ENCODE measurements at regions not wholly inside any gene's neighbourhood (a gene's known extent, or its start where the extent isn't known, plus 50 kb on each side); places are given as distances from the start of the nearest gene placed in this dataset.

GRCh38 chr11:40062616-40063015 lies 1396.8 kb downstream of the LRRC4C start:
- no peak for DNase-seq (ENCODE audit: low read depth, low spot score)
- no peak overlapping the region for H3K27ac ChIP-seq

- no peak for DNase-seq (ENCODE audit: low read depth, low spot score)
- no peak overlapping the region for H3K27ac ChIP-seq
These were observed 1398.2 kb downstream of the LRRC4C start for GRCh38 chr11:40061221-40061620.

GRCh38 chr11:40054631-40055030 lies 1404.8 kb downstream of the LRRC4C start:
- no peak for DNase-seq (ENCODE audit: low read depth, low spot score)
- no peak overlapping the region for H3K27ac ChIP-seq

- H3K27ac ChIP-seq = no peak overlapping the region
- no peak for DNase-seq (ENCODE audit: low read depth, low spot score)
These were observed 1414.1 kb downstream of the LRRC4C start for GRCh38 chr11:40045312-40045711.

GRCh38 chr11:40037005-40037404 lies 1422.4 kb downstream of the LRRC4C start:
- DNase-seq (ENCODE audit: low read depth, low spot score) = no peak

GRCh38 chr11:40032331-40032730 lies 1427.1 kb downstream of the LRRC4C start:
- H3K27ac ChIP-seq = no peak overlapping the region
- no peak for DNase-seq (ENCODE audit: low read depth, low spot score)

More at GRCh38 chr11:40037005-40037404, 1422.4 kb downstream of the LRRC4C start:
- H3K27ac ChIP-seq = no peak overlapping the region

GRCh38 chr11:40030867-40031266 lies 1428.6 kb downstream of the LRRC4C start:
- DNase-seq (ENCODE audit: low read depth, low spot score) = no peak
- H3K27ac ChIP-seq = no peak overlapping the region

GRCh38 chr11:40029391-40029790 lies 1430.1 kb downstream of the LRRC4C start:
- H3K27ac ChIP-seq = no peak overlapping the region
- no peak for DNase-seq (ENCODE audit: low read depth, low spot score)

- DNase-seq (ENCODE audit: low read depth, low spot score) = no peak
- H3K27ac ChIP-seq = no peak overlapping the region
These were observed 1431.7 kb downstream of the LRRC4C start for GRCh38 chr11:40027720-40028119.

GRCh38 chr11:40023724-40024123 lies 1435.7 kb downstream of the LRRC4C start:
- H3K27ac ChIP-seq = no peak overlapping the region
- no peak for DNase-seq (ENCODE audit: low read depth, low spot score)

GRCh38 chr11:40010011-40010410 lies 1449.4 kb downstream of the LRRC4C start:
- H3K27ac ChIP-seq = no peak overlapping the region
- no peak for DNase-seq (ENCODE audit: low read depth, low spot score)

GRCh38 chr11:39992551-39992950 lies 1466.9 kb downstream of the LRRC4C start:
- H3K27ac ChIP-seq = no peak overlapping the region
- DNase-seq (ENCODE audit: low read depth, low spot score) = no peak

GRCh38 chr11:39990421-39990831 lies 1469.0 kb downstream of the LRRC4C start:
- H3K27ac ChIP-seq = no peak overlapping the region
- DNase-seq (ENCODE audit: low read depth, low spot score) = no peak

GRCh38 chr11:39975091-39975490 lies 1484.4 kb downstream of the LRRC4C start:
- no peak for DNase-seq (ENCODE audit: low read depth, low spot score)
- H3K27ac ChIP-seq = no peak overlapping the region

- no peak overlapping the region for H3K27ac ChIP-seq
- no peak for DNase-seq (ENCODE audit: low read depth, low spot score)
These were observed 1487.0 kb downstream of the LRRC4C start for GRCh38 chr11:39972461-39972860.

- no peak overlapping the region for H3K27ac ChIP-seq
- no peak for DNase-seq (ENCODE audit: low read depth, low spot score)
These were observed 1487.5 kb downstream of the LRRC4C start for GRCh38 chr11:39971938-39972337.

- H3K27ac ChIP-seq = no peak overlapping the region
- DNase-seq (ENCODE audit: low read depth, low spot score) = no peak
These were observed 1491.4 kb downstream of the LRRC4C start for GRCh38 chr11:39968071-39968470.

- no peak for DNase-seq (ENCODE audit: low read depth, low spot score)
These were observed 1493.8 kb downstream of the LRRC4C start for GRCh38 chr11:39965701-39966100.

GRCh38 chr11:39960206-39960605 lies 1499.2 kb downstream of the LRRC4C start:
- no peak overlapping the region for H3K27ac ChIP-seq
- DNase-seq (ENCODE audit: low read depth, low spot score) = no peak

More at GRCh38 chr11:39965701-39966100, 1493.8 kb downstream of the LRRC4C start:
- no peak overlapping the region for H3K27ac ChIP-seq

GRCh38 chr11:39932966-39933365 lies 1526.5 kb downstream of the LRRC4C start:
- no peak for DNase-seq (ENCODE audit: low read depth, low spot score)
- H3K27ac ChIP-seq = no peak overlapping the region

- DNase-seq (ENCODE audit: low read depth, low spot score) = no peak
- no peak overlapping the region for H3K27ac ChIP-seq
These were observed 1542.2 kb downstream of the LRRC4C start for GRCh38 chr11:39917256-39917655.

- no peak overlapping the region for H3K27ac ChIP-seq
- DNase-seq (ENCODE audit: low read depth, low spot score) = no peak
These were observed 1549.4 kb downstream of the LRRC4C start for GRCh38 chr11:39910087-39910486.

GRCh38 chr11:39860931-39861330 lies 1598.5 kb downstream of the LRRC4C start:
- DNase-seq (ENCODE audit: low read depth, low spot score) = no peak
- H3K27ac ChIP-seq = no peak overlapping the region

Measured in epithelial cell of prostate (primary cell).